Dermis microvascular lymphatic vessel endothelial cell (primary cell): ENCODE measurements at regions not wholly inside any gene's neighbourhood (a gene's known extent, or its start where the extent isn't known, plus 50 kb on each side); places are given as distances from the start of the nearest gene placed in this dataset.

Source experiments
- DNase-seq, 2 donors: peaks; one replicate each; pipeline versions ENCODE4 v3.0.0 to v3.0.0-alpha.2; 2010; ENCODE audit warnings: low read depth in 2 of 2

DNA sequence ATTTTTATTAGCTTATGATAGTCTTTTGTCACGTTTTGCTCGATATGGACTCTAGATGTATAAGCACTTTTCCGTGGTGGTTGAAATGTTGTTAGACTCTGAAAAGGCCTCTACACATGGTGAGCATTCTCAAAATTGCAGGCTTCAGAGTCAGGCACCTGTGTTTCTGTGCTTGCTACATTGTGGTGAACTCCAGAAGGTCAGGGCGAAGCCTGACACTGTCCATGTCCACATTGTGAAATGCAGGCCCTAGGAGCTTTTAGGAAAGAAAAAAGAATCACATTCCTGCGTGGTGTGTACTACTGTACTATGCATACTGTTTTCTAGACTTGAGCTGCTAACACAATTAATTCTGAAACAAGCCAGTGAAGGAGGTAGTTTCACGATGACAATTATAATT, 86.3 kb downstream of the HS3ST1 start:
- DNase-seq: no peak

DNA sequence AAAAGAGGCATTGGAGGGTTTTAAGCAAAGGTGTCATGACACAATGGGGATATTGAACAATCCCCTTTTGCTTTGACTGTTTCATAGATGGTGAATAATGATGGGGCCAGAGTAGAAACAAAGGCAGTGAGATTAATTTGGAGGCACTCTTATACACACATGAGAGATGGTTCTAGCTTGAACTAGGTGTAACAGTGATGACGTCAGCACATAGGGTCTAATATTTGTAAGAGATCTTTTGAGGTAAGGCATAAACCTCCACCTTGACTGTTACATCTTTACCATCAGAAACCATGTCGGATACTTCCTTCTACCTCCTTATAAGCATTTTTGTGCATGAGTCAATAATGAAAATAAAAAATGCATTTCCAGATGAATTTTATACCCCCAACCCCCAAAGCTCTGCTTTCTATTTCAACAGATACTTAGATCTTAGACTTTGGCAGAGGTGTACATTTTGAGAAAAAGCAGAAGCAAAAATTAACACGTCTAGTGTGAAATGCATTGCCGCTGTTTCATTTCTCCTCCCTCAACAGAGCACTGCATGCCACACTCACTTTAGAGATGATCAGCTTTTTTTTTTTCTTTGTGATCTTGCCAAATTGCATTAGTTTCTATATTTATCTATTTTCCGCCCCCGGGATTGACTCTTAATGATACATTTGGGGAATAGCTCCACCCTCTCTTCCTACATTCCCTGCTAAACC, 87.2 kb downstream of the HS3ST1 start:
- DNase-seq: no peak

DNA sequence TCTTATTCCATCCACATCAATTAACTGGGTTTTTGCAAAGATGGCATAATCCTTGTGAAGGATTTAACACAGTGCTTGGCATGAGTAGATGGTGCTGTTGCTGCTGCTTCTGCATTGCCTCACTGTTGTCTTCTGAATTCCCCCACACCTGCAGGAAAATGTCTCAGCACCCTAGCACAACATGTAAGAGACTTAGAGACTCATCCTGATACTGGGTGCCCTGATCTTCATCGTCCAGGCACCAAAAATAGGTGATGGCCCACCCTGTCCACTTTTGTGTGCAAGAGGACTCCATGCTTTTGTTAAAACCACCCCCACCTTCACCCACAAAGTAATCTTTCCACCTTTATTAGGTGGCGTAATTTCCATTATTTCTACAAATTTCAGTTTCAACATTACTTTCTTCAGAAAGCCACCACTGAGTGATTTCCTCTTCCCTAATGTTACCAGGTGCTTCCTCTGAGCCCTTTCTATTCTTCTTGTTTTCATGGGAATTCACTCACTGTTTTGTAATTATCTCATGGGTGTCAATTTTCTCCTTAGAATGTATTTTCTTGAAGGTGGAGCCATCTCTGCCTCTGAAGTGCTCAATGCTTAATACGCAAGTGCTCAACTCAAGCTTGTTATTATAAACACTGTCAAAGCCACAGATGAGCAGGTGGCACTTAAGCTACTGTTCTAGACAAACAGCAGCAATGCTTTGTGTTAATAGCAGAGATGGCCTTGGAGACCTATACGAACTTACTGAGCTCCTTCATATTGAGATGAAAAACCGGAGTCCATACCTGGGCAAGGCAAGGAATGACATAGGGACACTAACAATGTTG, 89.5 kb downstream of the HS3ST1 start:
- DNase-seq: no peak

DNA sequence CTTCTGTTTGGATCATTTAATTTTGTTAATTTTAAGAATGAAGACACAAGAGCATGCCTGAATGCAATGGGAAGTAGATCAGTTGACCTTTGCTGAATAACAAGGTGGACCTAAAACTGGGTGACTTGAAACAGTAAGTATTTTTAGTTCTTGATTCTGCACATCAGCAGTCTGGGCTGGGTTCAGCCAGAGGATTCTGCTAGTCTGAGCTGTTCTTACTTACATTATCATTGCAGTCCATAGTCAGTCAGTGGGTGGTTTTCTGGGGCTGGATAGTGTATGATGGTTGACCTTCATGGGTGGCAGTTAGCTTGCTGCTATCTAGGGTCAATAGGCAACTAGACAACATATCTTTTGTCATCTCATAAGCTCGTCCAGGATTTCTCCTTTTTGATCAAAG, 91.4 kb downstream of the HS3ST1 start:
- no peak for DNase-seq

DNA sequence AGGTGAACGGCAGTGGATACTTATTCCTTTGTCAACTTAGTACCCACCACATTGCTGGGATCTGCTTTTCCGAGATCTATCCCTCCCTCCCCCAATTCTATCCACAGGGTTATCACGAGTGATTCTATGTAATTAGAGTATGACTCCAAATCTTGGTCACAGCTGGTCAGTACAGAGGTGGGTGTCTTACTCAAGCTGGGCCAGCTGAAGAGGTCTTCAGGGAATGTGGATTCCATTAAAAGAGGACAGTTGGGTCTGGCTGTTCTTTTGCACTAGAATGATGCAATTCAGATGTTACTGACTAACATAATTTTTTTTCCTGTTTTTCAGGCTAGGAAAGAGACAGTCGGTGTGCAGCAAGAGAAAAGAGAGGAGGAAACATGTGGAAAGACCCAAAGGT, 92.3 kb downstream of the HS3ST1 start:
- DNase-seq: no peak

DNA sequence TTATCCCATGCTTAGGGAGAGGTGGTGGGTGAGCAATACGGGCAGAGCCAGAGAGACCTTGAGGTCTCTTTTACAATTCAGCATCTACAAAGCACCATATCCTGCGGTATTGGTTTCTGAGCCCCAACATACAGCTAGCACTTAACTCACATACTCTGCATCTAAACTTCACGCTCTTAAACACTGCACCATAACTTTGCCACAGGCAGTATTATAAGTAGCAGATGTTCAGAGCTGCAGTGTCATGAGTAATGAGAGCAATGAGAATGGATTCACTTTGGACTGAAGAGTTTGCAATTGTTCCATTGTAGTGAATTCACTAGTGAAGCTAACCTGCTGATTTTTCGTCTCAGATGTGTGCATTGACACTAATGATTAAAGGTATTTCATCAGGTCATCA, 93.8 kb downstream of the HS3ST1 start:
- DNase-seq: no peak

DNA sequence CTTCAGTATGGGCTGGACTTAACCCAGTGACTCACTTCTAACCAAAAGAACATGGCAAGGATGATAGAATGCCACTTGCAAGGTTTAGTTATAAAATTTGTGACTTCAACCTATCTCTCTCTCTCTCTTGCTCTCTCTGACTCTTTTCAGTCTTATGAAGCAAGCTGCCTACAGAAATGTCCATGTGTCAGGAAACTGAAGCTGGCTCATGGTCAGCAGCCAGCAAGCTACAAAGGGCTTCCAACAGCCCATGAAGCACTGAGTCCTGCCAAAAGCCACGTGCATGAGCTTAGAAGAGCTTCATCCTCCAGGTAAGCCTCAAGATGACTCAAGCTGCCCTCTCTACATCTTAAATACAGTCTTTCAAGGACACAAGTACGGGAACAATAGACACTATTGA, 100.3 kb downstream of the HS3ST1 start:
- DNase-seq: no peak

DNA sequence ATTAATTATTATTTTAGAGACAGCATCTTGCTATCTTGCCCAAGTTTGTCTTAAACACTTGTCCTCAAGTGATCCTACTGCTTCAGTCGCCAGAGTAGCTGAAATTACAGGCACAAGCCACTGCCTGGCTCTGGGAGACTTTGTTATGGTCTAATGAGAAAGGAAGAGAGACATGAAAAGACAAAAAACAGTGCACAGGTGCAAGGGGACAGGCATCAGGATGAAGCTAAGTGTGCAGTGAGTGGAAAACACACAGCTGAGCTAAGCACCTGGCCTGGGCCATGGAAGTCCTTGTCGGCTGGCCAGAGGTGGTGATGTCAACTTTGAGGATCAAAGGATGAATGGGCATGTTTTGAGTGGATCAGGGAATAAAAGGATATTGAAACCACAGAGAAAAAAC, 102.7 kb downstream of the HS3ST1 start:
- no peak for DNase-seq

DNA sequence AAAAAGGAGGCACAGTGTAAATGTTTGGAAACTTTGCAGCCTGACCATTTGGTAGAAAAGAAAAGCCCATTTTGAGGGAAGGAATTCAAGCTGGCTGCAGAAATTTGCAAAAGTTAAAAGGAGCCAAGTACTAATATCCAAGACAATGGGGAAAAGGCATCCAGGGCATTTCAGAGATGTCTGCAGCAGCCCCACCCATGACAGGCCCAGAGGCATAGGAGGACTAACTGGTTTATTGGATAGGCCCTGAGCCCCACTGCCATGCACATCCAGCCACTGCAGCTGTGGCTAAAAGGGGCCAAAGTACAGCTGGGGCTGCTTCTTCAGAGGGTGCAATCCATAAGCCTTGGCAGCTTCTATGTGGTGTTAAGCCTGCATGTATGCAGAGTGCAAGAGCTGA, 104.9 kb downstream of the HS3ST1 start:
- no peak for DNase-seq

DNA sequence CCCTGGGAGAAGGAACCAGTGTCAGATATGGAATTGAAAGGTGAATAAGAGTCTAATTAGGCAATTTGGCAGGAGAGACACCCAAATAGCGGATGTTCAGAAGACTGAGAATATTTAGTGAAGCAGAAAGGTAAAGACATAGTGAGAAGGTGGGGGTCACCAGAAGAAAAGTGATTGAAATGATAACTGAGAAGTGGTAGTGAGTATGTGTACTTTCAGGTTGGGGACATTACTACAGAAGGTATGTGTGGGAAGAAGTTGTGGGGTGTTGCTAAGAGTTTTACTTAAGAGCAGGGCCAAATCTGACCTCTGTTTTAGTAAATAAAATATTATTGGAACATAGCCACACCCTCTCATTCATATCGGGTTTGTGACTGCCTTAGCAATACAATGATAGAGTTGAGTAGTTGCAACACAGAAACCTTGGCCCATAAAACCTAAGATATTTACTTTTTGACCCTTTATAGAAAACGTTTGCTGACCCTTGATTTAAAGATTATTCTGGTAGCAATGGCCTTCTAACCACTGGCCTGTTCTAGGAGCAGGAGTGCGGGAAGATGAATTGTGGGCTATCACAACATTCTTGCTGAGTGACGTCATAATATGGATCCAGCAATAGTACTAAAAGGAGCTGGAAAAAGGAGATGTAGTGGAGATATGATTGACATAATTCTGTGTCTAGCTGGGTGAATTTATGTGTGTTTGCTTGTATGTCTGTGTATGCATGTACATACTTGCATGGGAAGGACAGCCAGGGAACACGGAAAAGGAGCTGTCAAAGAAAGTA, 115.3 kb downstream of the HS3ST1 start:
- no peak for DNase-seq

DNA sequence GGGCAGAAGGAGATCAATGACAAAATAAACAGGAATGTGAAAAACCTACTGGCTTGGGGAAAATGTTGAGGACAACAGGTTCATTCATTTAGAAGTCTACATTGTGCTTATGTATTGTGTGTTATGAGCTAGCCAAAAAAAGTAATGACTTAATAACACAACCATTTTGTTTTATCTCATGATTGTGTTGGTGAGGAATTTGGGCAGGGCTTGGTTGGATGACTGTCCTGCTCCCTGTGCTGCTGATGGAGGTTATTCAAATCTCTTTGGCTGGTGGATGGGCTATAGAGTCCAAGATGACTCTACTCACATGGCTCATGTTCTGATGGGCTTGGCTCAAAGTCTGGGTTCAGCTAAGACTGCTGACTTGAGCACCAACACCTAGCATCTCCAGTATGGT, 116.3 kb downstream of the HS3ST1 start:
- no peak for DNase-seq

DNA sequence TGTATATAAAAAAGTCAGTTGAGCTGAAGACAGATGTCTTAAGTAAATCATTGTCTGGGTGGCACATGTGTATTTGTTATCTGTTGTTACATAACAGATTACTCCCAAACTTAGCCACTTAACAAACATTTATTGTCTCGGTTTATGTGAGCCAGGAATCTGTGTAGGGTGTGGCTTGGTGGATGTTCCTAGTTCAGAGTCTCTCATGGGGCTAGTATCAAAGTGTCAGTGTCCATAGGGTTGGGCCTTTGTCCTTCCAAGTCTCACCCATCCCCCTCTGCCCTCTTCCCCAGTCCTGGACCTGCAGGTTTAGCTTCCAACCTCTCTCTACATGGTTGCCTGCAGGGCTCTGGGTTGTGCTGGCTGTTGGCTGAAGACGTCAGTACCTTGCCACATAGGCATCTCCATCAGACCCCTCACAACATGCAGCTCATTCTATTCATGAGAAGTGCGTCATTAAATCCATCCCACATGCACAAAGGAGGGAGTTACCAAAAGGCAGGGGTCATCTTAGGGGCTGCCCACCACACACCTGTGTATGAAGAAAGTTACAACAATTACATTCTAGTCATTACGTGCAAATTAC, 127.5 kb downstream of the HS3ST1 start:
- no peak for DNase-seq

DNA sequence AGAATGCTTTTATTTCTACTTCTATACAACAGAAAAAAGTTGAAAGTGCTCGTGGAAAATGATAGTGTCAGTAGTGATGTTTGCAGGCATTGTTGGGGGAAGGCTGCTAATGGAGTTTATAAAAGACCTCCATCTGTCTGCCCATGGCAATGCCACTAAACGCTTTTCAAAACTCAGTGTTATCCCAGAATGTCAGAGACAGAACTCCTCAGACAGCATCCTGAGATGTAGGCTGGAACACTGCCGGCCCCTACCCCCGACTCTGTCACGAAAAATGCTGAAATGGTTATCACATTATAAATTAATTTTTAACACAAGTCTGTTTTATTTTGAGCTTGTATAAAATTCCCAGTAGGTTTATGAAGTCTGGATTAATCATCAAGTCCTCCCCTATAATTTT, 128.9 kb downstream of the HS3ST1 start:
- DNase-seq: no peak

DNA sequence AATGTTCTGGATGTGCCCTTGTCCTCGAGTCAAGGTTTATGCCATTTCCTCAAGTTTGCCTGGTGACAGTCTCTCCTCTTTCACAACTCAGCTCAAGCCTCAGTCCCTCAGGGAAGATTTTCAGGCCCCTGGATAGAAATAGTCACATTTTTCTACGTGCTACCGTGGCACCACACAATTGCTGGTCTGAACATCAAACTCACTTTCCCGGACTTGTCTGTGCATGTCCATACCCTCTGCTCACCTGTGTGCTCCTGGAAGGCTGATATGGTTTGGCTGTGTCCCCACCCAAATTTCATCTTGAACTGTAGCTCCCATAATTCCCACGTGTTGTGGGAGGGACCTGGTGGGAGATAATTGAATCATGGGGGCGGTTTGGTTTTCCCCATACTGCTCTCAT, 129.7 kb downstream of the HS3ST1 start:
- no peak for DNase-seq

DNA sequence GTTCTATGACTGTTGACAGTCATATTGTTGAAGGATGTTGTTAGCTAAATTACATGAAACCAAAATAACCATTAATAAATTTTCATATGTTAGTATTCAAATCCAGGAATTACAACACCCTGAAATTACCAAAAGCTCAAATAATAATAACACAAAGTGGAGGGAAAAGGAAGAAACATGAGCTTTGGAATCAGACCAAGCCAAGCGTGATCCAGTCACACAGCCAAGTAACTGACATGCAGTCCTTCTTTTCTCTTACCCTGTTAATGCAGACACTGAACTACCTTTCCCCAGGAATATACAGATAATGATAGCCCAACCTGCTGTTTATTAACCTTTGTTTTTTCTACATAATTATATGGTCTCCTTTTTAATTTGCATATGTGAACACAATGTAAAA, 130.2 kb downstream of the HS3ST1 start:
- no peak for DNase-seq

DNA sequence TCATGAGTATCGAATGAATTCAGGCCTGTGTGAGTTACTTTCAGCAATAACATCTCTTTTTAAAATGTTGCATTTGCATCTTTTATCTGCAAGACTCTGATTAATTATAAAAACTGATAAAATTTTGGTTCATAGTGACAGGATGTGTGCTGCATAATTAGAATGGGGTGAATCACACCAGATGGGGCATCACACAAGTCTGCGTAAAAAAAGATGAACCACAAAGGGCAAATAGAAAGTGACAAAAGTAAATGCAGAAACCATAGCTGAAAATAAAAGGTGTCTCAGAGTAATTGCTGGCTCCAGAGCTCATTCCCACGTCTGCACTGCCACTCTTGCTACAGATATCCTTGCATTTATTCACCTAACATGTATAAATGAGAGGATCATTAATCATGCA, 131.1 kb downstream of the HS3ST1 start:
- DNase-seq: no peak

DNA sequence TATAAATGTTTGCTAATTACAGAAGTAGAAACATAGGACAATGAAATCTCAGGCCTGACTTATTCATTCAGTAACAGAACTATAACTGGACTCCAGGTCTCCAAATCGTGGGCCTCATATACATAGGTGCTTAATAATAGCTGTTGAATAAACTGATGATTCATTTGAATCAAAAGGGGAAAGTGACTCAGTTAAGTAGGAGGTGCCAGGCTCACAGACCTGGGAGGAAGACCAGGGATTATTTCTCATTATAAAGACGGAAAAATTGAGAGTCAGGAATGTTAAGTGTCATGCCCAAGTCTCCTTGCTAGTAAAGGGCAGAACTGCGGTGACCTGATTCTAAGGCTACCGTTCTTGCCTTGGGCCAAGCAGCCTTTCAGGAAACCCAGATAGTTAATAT, 131.5 kb downstream of the HS3ST1 start:
- peak in 1 of 2 donors; percentile 37 for DNase-seq

DNA sequence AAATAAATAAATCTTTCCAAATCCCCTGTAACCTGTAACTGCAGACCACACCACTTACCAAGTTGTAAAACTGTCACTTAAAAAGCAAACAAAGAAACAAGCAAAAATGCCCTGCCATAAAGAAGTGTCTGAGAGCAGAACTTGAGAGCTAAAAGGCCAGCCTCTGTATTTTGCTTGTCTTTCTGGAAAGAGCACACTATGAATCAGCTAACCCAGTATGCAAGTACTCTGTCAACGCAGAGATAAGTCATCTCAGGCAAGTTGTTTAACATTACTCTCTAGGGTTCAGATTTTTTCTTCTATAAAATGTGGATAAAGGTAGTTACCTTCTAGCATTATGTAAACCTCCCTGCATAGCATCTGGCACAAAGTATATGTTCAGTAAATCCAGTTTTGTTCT, 134.8 kb downstream of the HS3ST1 start:
- no peak for DNase-seq

DNA sequence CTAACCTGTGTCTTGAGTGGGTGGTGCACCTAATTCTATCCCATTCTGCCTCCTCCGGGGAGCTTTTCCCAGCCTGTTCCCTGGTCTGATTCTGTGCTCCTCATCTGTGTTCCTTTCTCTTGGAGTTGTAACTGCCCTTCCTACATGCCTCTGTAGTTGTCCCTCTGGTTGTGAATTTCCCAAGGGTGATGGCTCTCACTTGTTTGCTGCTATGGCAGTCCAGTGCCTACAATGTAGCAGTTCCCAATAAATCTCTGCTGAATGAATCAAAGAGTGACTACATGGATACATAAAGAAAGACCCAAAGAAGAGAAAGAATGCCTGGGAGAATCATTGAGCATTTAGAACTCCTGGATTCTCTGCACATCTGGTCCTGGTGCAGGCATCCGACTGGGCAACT, 141.6 kb downstream of the HS3ST1 start:
- DNase-seq: no peak

DNA sequence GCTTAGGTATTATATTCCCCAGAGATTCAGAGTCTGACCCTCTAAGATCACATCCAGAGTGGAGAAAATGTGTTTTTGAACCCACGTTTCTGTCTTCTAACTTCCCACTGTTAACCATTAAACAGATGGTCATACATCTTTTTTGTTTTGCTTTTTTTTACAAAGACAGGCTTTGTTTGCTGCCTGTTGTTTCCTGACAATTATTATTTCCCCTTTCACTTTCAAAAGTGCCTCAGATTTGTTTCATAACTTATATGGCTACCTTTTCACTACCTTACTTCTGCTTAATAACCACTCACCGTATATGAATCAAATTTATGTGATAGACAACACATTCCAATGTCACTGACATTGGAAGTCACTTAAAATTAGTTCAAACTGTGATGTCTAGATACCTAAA, 142.2 kb downstream of the HS3ST1 start:
- no peak for DNase-seq

DNA sequence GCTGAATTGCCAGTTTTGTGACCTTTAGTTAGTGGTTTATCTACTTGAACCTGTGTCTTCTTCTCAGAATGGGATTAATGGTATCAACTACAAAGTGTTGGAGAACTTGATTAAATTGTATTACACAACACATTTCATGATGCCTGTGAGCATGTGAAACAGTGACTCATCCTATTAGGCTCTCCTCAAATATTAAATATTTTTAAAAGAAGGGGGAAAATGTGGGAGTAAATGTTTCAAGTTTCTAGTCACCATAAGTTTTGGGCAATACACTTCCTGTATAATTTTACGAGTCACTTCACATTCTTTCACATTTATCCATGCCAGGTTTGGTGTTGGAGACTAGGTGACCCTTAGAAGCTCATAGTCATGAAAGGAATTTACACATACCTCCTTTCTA, 147.0 kb downstream of the HS3ST1 start:
- no peak for DNase-seq

DNA sequence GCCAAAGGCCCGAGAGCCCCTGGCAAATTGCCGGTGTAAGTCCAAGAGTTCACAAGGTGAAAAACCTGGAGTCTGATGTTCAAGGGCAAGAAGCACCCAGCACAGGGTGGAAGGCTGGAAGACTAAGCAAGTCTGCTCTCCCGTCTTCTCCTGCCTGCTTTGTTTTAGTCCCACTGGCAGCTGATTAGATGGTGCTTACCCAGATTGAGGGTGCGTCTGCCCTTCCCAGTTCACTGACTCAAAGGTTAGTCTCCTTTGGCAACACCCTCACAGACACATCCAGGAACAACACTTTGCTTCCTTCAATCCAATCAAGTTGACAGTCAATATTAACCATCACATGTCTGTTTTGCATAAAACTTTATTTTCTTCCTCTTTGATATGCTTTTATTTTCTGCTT, 157.4 kb downstream of the HS3ST1 start:
- DNase-seq: no peak
